K562 (cell line): ENCODE measurements at regions not wholly inside any gene's neighbourhood (a gene's known extent, or its start where the extent isn't known, plus 50 kb on each side); places are given as distances from the start of the nearest gene placed in this dataset.

Experiments
- ATAC-seq: fragments of 200-7000 bp; cut with Tn5 transposase; 3 replicates; pipeline ENCODE4 v1.9.1; 2020; ENCODE audit warnings: moderate library complexity
- BruUV-seq: library from RNA; stranded (reverse); fragments of 400-500 nt; replicated peaks from 2 replicates; lab custom pipeline; 2021; lab: Mats Ljungman, UMichigan
- CTCF ChIA-PET: fragments of 300-600 bp; formaldehyde crosslinking; extraction: SDS; loops from one replicate; lab custom pipeline; 2021; ENCODE audit warnings: low intra/inter-chr PET ratio; lab: Yijun Ruan, JAX
- POLR2A ChIA-PET: fragments of 300-600, 350-650 bp; sonication (Branson Sonifier 250); formaldehyde crosslinking; extraction: SDS; loops from one replicate; lab custom pipeline; 2021; ENCODE audit warnings: antibody characterized with exemption, inconsistent platforms; lab: Yijun Ruan, JAX
- DNase-seq, 4 experiments: peaks; one replicate each; pipeline versions ENCODE4 v3.0.0 to v3.0.0-alpha.2; 2011 to 2018; ENCODE audit warnings: low spot score in 3 of 4, mixed read lengths in 3 of 4; ENCODE audit errors: extremely low read depth in 1 of 4
- FAIRE-seq: peaks from 2 replicates; lab custom pipeline; 2011; peaks lifted over from hg19 to GRCh38; lab: Jason Lieb, UNC
- H2AFZ ChIP-seq: 2 replicates; pipeline ENCODE4 v1.6.0; 2011; ENCODE audit warnings: low read depth, low read length, control low read depth, inconsistent platforms
- H3K27ac ChIP-seq: fragments of 200-600 bp; 3 replicates; pipeline ENCODE4 v1.8.0; 2011; ENCODE audit warnings: low read depth, mild to moderate bottlenecking, control low read depth, inconsistent platforms, low read length, moderate library complexity, mixed read lengths; ENCODE audit errors: extremely low read depth
- H3K27me3 ChIP-seq, 2 experiments: fragments of 300-600 bp in 1 of 2; 2 replicates in 1 of 2; 3 replicates in 1 of 2; pipeline versions ENCODE4 v1.6.0 to v1.8.0; 2011; ENCODE audit warnings: inconsistent platforms in 2 of 2, low read length in 2 of 2, mild to moderate bottlenecking in 1 of 2, mixed read lengths in 1 of 2, moderate library complexity in 1 of 2; ENCODE audit not compliant: control insufficient read depth in 2 of 2, insufficient read depth in 2 of 2
- H3K36me3 ChIP-seq: fragments of 300-600 bp; 3 replicates; pipeline ENCODE4 v1.8.0; 2011; ENCODE audit warnings: mild to moderate bottlenecking, low read length, inconsistent platforms; ENCODE audit not compliant: control insufficient read depth, insufficient read depth
- H3K4me1 ChIP-seq, 2 experiments: fragments of 200-600 bp in 1 of 2; replicated peaks in 1 of 2; 2 replicates in 1 of 2; 3 replicates in 1 of 2; pipeline versions ENCODE4 v1.5.1 to v1.8.0; 2011; ENCODE audit warnings: inconsistent platforms in 2 of 2, low read length in 2 of 2, mild to moderate bottlenecking in 1 of 2, mixed read lengths in 1 of 2, moderate library complexity in 1 of 2; ENCODE audit not compliant: control insufficient read depth in 2 of 2, insufficient read depth in 2 of 2
- H3K4me2 ChIP-seq: 2 replicates; pipeline ENCODE4 v1.6.1; 2011; ENCODE audit warnings: low read length, control low read depth, inconsistent platforms, mixed read lengths; ENCODE audit not compliant: insufficient read depth
- H3K4me3 ChIP-seq: fragments of 200-600 bp; sonication (generic), shearing (Covaris generic); 2 replicates; pipeline ENCODE4 v1.5.1; 2016; ENCODE audit warnings: control low read depth, inconsistent platforms
- H3K79me2 ChIP-seq: fragments of 200-600 bp; 3 replicates; pipeline ENCODE4 v1.8.0; 2011; ENCODE audit warnings: low read length, inconsistent platforms; ENCODE audit not compliant: control insufficient read depth, insufficient read depth
- H3K9ac ChIP-seq, 2 experiments: 2 replicates each; pipeline versions ENCODE4 v1.6.0 to v1.6.1; 2011; ENCODE audit warnings: low read depth in 2 of 2, low read length in 2 of 2, control low read depth in 1 of 2, inconsistent platforms in 1 of 2, mild to moderate bottlenecking in 1 of 2, mixed read lengths in 1 of 2; ENCODE audit not compliant: insufficient read depth in 1 of 2
- H3K9me1 ChIP-seq: one replicate; pipeline ENCODE4 v1.6.0; 2011; ENCODE audit warnings: inconsistent platforms, mild to moderate bottlenecking, low read length, moderate library complexity; ENCODE audit not compliant: control insufficient read depth, insufficient read depth
- H3K9me3 ChIP-seq: replicated peaks from 2 replicates; pipeline ENCODE4 v1.5.1; 2011; ENCODE audit warnings: low read depth, low read length, inconsistent platforms; ENCODE audit not compliant: control insufficient read depth, insufficient read depth
- H4K20me1 ChIP-seq: replicated peaks from 2 replicates; pipeline ENCODE4 v1.6.1; 2011; ENCODE audit warnings: low read length, inconsistent platforms, mixed read lengths; ENCODE audit not compliant: control insufficient read depth, insufficient read depth
- ELF2 ChIP-seq: fragments of 250-450 bp; sonication (Bioruptor Pico); IDR thresholded peaks from 2 replicates; pipeline ENCODE4 v1.5.0; 2021; ENCODE audit warnings: mild to moderate bottlenecking
- EP400 ChIP-seq: fragments of 450-650 bp; IDR thresholded peaks from 2 replicates; pipeline ENCODE4 v1.6.1; 2017; ENCODE audit warnings: antibody characterized with exemption, mild to moderate bottlenecking, moderate library complexity
- HDAC6 ChIP-seq: IDR thresholded peaks from 2 replicates; pipeline ENCODE4 v1.6.1; 2012; ENCODE audit warnings: low read depth, mild to moderate bottlenecking, control low read depth, inconsistent platforms, low read length, moderate library complexity
- NFIC ChIP-seq: fragments of 450-650 bp; IDR thresholded peaks from 2 replicates; pipeline ENCODE4 v1.6.1; 2017; ENCODE audit warnings: mild to moderate bottlenecking, inconsistent platforms
- WGBS: fragments of 100-300 bp; shearing (Covaris generic); methylation state at CpG from one replicate; pipeline ENCODE4 v1.1.6; 2016; ENCODE audit warnings: low coverage, mixed read lengths; ENCODE audit not compliant: insufficient coverage; ENCODE audit errors: missing lambda C conversion rate; 5-methylcytosine and 5-hydroxymethylcytosine counted together
- in situ Hi-C: fragments of 300-500 bp; cut with MboI; formaldehyde crosslinking; loops from 4 replicates; pipeline ENCODE4 v1.15.0; 2018; ENCODE audit warnings: inconsistent platforms, mixed read lengths
- intact Hi-C: fragments of 100-400 bp; cut with micrococcal nuclease; formaldehyde crosslinking; loops from 2 replicates; pipeline ENCODE4 v1.14.2; 2022

- TF ChIP-seq HDAC6 (no peak), EP400 (no peak)
- TF ChIP-seq, all 486 proteins: peak for 0
These were observed 65.0 kb upstream of the POU3F3 start (continued) for GRCh38 chr2:104788742-104789455.

DNA sequence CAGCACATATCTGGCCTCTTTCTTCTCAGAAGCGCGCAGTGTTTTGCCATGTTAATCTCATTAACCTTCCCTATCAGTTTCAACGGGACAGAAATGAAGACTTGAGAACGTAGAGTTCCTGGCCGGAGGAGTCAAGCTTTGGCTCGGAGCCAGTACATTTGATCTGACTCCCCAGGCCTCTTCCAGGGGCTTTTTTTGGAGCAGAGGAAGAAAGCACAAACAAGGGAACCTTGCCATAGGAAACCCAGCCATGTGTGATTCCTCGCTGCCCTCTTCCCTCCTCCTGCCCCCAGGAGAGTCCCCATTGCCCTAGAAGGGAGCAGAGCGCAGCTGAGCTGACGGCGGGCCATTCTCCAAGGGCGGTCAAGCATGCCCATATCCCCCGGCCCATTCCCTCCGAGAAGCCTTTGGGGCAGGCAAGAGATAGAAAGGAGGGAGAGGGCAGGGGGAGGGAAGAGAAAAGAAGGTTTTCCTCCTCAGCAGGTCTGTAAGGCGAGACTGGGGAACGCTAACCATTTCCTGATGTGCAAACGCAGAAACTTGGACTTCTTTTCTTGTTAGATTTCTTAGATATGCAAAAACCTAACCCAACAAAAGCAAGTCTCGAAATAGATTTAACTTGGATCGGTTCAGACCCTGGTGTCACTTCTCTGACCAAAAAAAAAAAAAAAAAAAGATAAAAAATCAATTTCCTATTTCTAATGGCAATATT lies 63.7 kb upstream of the POU3F3 start:
- no TSS peak for BruUV-seq
- in situ Hi-C loops (no loop called here), intact Hi-C loops (no loop called here)
- ChIA-PET POLR2A (interaction anchor here (0.6 kb wide), 1 partner anchor 25 kb away, joined by 5 read pairs; no protein-coding TSS in a partner anchor), CTCF (no interaction called here)
- FAIRE-seq = no peak
- H3K79me2 ChIP-seq = no peaks in the 10 kb centered on the region
- no peak overlapping the region for H3K4me3 ChIP-seq
- no peak for DNase-seq
- H4K20me1 ChIP-seq = no peaks in the 10 kb centered on the region
- no peak for ATAC-seq
- H3K9ac ChIP-seq = no peak overlapping the region
- H3K9me3 ChIP-seq = no peaks in the 10 kb centered on the region
- H3K27ac ChIP-seq = no peak overlapping the region
- no peaks in the 10 kb centered on the region for H3K4me1 ChIP-seq
- H3K9me1 ChIP-seq = no peaks in the 10 kb centered on the region
- no peak overlapping the region for H2AFZ ChIP-seq
- no peak overlapping the region for H3K4me2 ChIP-seq
- peaks cover 0 to 15% of the 10 kb centered on the region in 2 experiments; a peak in 3 of 5 replicates for H3K27me3 ChIP-seq
- no peak for TF ChIP-seq ELF2 (CRISPR knock-in tag)
- peak; percentile 55; the same call in 1 of the 2 replicates for TF ChIP-seq NFIC
- H3K36me3 ChIP-seq = no peaks in the 10 kb centered on the region
- WGBS = 3% methylated on average over 14 of the region's 18 CpGs
